Glutamatergic neuron (in vitro differentiated cells): ENCODE measurements at regions not wholly inside any gene's neighbourhood (a gene's known extent, or its start where the extent isn't known, plus 50 kb on each side); places are given as distances from the start of the nearest gene placed in this dataset.
"Not testable (repeated sequence)": the region's sequence is repeated elsewhere in the genome, so short reads cannot be mapped to it uniquely, and the experiment has no call there.

ENCODE experiments used
- DNase-seq: peaks from one replicate; pipeline ENCODE4 v3.0.0; 2022
- H3K27ac Mint-ChIP-seq: one replicate; pipeline ENCODE4 v1.8.0; 2020; ENCODE audit warnings: mild to moderate bottlenecking, mixed read lengths, inconsistent platforms; ENCODE audit not compliant: unreplicated experiment
- H3K27me3 Mint-ChIP-seq: one replicate; pipeline ENCODE4 v1.8.0; 2020; ENCODE audit warnings: mild to moderate bottlenecking, moderate library complexity, mixed read lengths, inconsistent platforms; ENCODE audit not compliant: unreplicated experiment
- H3K36me3 Mint-ChIP-seq: one replicate; pipeline ENCODE4 v1.8.0; 2020; ENCODE audit warnings: mild to moderate bottlenecking, mixed read lengths, inconsistent platforms; ENCODE audit not compliant: unreplicated experiment
- H3K4me1 Mint-ChIP-seq: one replicate; pipeline ENCODE4 v1.8.0; 2020; ENCODE audit warnings: mild to moderate bottlenecking, low read depth, mixed read lengths, inconsistent platforms; ENCODE audit not compliant: unreplicated experiment
- H3K4me3 Mint-ChIP-seq: one replicate; pipeline ENCODE4 v1.8.0; 2020; ENCODE audit warnings: mild to moderate bottlenecking, mixed read lengths, inconsistent platforms; ENCODE audit not compliant: unreplicated experiment
- H3K9me3 Mint-ChIP-seq: one replicate; pipeline ENCODE4 v1.8.0; 2020; ENCODE audit warnings: mild to moderate bottlenecking, moderate library complexity, mixed read lengths, inconsistent platforms; ENCODE audit not compliant: unreplicated experiment
- TF ChIP-seq, protein P1 (sequence below): fragments of 200-600 bp; sonication (generic); IDR thresholded peaks from one replicate; pipeline ENCODE4 v1.5.0; 2021; ENCODE audit not compliant: partially characterized antibody, unreplicated experiment

DNA sequence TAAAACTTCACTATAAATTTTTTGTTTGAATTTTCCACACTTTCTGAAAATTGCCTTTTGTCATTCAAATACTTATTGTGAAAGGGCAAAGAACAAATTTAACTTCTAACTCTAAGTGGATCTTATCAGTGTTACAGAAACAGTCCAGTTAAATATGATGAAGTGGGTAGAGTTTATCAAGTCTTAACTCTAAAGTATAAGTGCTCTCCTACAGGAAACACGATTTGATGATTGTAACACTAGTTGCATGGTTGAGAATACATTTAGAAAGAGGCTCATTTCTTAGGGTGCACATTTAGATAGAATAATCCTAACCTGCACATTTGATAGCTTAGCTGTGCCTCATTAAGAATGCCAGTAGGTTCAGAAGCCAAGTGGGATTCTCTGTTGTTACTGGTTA is 838.3 kb upstream of the ATXN7L3B start:
- no peaks in the 10 kb centered on the region for H3K36me3 Mint-ChIP-seq
- no peaks in the 10 kb centered on the region for H3K4me1 Mint-ChIP-seq
- H3K9me3 Mint-ChIP-seq = peaks cover 1% of the 10 kb centered on the region
- no peaks in the 10 kb centered on the region for H3K27me3 Mint-ChIP-seq
- TF ChIP-seq, protein P1, sequence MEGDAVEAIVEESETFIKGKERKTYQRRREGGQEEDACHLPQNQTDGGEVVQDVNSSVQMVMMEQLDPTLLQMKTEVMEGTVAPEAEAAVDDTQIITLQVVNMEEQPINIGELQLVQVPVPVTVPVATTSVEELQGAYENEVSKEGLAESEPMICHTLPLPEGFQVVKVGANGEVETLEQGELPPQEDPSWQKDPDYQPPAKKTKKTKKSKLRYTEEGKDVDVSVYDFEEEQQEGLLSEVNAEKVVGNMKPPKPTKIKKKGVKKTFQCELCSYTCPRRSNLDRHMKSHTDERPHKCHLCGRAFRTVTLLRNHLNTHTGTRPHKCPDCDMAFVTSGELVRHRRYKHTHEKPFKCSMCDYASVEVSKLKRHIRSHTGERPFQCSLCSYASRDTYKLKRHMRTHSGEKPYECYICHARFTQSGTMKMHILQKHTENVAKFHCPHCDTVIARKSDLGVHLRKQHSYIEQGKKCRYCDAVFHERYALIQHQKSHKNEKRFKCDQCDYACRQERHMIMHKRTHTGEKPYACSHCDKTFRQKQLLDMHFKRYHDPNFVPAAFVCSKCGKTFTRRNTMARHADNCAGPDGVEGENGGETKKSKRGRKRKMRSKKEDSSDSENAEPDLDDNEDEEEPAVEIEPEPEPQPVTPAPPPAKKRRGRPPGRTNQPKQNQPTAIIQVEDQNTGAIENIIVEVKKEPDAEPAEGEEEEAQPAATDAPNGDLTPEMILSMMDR = no peak
- DNase-seq = no peak
- no peak overlapping the region for H3K4me3 Mint-ChIP-seq
- no peak overlapping the region for H3K27ac Mint-ChIP-seq

DNA sequence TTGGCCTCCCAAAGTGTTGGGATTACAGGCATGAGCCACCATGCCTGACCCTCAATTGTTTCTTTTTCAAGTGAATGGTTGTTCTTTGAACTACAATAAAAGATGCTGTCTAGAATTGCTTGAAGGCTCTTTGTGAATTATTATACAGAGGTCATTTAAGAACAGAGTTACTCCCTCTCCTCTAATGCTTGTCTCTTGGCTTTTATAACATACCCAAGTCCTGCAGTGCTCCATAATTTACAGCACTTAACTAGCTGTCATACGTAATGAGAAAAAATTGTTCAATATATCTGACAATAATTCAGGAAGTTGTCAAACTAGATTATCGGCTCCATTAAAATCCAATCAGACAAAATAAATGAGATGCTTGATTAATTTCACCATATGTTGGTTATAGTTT is 823.0 kb upstream of the ATXN7L3B start:
- H3K27ac Mint-ChIP-seq = no peak overlapping the region
- no peaks in the 10 kb centered on the region for H3K27me3 Mint-ChIP-seq
- no peaks in the 10 kb centered on the region for H3K36me3 Mint-ChIP-seq
- H3K4me1 Mint-ChIP-seq = peaks cover 5% of the 10 kb centered on the region
- H3K9me3 Mint-ChIP-seq = peaks cover 3% of the 10 kb centered on the region
- H3K4me3 Mint-ChIP-seq = no peak overlapping the region
- DNase-seq = no peak
- TF ChIP-seq, protein P1 = no peak

DNA sequence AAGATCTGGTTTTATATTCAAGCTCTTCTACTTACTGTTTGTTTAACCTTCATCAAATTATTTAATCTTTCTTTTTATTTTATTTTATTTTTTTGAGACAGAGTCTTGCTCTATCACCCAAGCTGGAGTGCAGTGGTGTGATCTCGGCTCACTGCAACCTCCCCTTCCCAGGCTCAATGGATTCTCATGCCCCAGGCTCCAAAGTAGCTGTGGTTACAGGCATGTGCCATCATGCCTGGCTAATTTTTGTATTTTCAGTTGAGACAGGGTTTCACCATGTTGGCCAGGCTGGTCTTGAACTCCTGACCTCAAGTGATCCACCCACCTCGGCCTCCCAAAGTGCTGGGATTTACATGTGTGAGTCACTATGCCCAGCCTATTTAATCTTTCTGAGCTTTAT is 821.5 kb upstream of the ATXN7L3B start:
- H3K4me1 Mint-ChIP-seq, H3K27me3 Mint-ChIP-seq, H3K9me3 Mint-ChIP-seq, DNase-seq, H3K27ac Mint-ChIP-seq, H3K36me3 Mint-ChIP-seq, H3K4me3 Mint-ChIP-seq: not testable (repeated sequence)

DNA sequence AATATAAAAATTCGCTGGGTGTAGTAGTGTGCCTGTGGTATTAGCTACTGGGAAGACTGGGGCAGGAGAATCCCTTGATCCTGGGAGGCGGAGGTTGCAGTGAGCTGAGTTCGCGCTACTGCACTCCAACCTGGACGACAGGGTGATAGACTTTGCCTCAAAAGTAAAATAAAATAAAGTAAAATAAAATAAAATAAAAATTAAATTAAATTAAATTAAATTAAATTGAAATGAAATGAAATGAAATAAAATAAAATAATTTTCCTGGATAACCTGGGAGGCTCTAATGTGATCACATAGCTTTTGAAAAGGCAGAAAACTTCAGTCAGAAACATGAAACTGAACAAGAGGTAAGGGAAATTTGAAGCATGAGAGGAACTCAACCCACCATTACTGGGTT is 818.4 kb upstream of the ATXN7L3B start:
- Mint-ChIP-seq H3K4me1 (peaks cover 5% of the 10 kb centered on the region), H3K36me3 (no peaks in the 10 kb centered on the region), H3K27ac (no peak overlapping the region), H3K9me3 (peaks cover 3% of the 10 kb centered on the region), H3K4me3 (no peak overlapping the region), H3K27me3 (no peaks in the 10 kb centered on the region)
- TF ChIP-seq, protein P1 = no peak
- no peak for DNase-seq

DNA sequence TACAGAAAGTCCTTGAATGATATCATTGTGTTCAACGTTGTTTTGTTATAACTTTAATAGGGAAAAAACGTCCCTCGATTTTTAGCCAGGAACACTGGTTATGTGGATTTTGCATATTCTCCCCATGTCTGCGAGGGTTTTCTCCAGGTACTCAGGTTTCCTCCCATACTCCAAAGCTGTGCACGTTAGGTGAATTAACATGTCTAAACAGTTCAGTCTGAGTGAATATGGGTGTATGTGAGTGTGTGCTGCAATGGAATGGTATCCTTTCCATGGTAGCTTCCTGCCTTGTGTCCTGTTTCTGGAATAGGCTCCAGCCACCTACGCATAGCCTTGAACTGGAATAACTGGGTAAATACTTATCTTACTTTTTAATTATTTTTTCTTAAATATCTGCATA is 810.8 kb upstream of the ATXN7L3B start:
- TF ChIP-seq, protein P1 = no peak
- H3K27me3 Mint-ChIP-seq = no peaks in the 10 kb centered on the region
- no peaks in the 10 kb centered on the region for H3K36me3 Mint-ChIP-seq
- no peak overlapping the region for H3K4me3 Mint-ChIP-seq
- H3K27ac Mint-ChIP-seq = no peak overlapping the region
- H3K4me1 Mint-ChIP-seq = no peaks in the 10 kb centered on the region
- no peaks in the 10 kb centered on the region for H3K9me3 Mint-ChIP-seq
- no peak for DNase-seq

DNA sequence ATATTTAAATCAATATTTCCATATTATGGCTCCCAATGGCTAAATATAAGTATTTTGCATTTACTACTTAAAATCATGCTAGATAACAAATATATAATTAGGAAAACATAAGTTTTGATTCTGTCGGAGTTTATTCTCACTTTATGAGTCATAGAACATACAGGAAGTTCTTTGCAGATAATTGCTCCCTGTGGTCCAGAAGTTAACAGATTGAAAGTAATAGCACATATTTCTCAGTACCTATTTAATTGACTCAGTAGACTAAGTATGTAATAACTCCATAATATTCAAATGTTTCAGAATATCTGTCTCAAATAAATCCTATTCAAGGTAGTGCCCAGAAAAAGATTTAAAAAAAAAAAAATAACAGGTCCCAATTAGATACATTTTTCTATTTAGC is 806.0 kb upstream of the ATXN7L3B start:
- H3K27ac Mint-ChIP-seq = no peak overlapping the region
- H3K36me3 Mint-ChIP-seq = no peaks in the 10 kb centered on the region
- H3K9me3 Mint-ChIP-seq = no peaks in the 10 kb centered on the region
- TF ChIP-seq, protein P1 = no peak
- H3K4me3 Mint-ChIP-seq = no peak overlapping the region
- H3K4me1 Mint-ChIP-seq = no peaks in the 10 kb centered on the region
- H3K27me3 Mint-ChIP-seq = no peaks in the 10 kb centered on the region
- no peak for DNase-seq
